GM12801 (cell line): ENCODE measurements at regions not wholly inside any gene's neighbourhood (a gene's known extent, or its start where the extent isn't known, plus 50 kb on each side); places are given as distances from the start of the nearest gene placed in this dataset.

ENCODE experiments used
- TF ChIP-seq, protein P1 (sequence below): IDR thresholded peaks from one replicate; pipeline ENCODE4 v1.5.1; 2011; ENCODE audit warnings: control low read depth; ENCODE audit not compliant: insufficient read length; ENCODE audit errors: extremely low read depth

DNA sequence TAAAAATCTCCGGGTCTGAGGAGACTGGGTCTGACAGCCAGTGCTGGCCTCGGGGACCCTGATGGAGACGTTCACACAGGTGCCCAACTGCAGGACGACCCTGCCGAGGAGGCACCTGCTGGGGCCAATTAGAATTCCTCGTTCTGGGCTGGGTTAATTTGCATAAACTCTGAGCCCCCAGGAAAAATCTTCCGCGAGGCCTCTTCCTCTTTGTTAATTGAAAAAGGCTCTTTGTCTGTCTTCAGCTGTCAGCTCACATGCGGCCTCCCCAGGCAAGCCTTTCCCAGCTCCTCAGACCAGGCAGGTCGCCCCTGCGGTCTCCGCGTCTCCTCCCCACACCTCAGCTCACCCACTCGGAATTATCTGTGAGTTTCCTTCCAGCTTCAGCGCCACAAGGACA lies 400.2 kb downstream of the SEC14L1 start:
- TF ChIP-seq, protein P1, sequence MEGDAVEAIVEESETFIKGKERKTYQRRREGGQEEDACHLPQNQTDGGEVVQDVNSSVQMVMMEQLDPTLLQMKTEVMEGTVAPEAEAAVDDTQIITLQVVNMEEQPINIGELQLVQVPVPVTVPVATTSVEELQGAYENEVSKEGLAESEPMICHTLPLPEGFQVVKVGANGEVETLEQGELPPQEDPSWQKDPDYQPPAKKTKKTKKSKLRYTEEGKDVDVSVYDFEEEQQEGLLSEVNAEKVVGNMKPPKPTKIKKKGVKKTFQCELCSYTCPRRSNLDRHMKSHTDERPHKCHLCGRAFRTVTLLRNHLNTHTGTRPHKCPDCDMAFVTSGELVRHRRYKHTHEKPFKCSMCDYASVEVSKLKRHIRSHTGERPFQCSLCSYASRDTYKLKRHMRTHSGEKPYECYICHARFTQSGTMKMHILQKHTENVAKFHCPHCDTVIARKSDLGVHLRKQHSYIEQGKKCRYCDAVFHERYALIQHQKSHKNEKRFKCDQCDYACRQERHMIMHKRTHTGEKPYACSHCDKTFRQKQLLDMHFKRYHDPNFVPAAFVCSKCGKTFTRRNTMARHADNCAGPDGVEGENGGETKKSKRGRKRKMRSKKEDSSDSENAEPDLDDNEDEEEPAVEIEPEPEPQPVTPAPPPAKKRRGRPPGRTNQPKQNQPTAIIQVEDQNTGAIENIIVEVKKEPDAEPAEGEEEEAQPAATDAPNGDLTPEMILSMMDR, result no peak

DNA sequence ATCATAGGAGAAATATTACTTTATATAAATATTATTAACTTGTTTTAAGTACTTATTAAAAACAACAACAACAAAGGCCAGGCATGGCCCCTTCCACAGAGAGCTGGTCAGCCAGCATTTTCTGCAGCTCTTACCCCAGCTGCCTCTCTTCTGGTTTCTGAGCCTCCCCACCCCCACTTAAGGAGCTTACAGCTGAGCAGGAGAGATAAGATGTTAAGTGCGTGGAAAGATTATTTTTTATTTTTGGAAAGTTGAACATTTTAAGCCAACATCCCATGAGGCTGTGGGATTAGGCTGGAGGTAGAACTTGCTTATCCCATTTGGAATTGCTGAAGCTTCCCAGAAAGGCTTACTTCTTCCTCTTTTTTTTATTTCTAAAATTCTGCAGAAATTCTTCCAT lies 401.2 kb downstream of the SEC14L1 start:
- TF ChIP-seq, protein P1, result no peak

DNA sequence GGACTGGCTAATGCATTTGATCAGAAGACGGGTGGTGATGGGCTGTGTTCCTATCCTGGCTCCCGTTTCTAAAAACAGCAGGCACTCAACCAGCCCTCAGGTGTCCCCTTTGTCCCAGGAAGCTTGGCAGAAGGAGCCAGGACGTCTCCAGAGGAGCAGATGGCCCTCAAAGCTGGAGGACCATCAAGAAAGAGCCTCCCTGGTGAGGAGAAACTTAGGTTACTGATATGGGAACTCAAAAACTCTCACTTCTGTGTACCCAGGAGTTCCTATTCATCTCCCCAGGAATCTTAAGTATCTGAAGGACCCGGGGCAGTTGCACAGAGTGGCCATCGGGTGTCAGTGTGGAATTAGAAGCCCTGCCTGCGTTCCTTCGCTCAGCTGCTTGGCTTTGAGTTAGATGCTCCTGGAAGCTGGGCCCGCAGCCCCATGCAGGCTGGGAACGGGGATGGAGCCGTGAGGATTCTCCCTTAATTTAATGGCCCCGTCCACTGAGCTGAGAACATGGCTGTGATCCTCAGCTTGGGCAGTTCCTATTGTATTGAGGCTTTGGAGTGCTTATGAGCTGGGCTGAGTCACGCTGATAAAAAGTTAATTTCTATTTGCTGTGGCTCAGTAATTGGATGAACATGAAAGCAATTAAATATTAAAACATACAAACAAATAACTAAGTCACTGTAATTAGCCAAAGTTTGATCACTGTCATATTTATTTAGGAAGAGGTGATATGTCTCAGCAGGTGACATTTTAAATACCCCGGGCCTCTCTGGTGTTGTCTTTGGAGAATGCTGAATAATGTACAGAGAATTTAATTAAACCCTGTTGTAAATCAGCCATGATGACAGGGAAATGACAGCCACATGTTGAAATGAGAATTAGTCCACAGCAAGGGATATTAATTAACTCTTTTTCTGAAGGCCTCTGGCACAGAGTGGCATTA lies 402.1 kb downstream of the SEC14L1 start:
- TF ChIP-seq, protein P1, result no peak

DNA sequence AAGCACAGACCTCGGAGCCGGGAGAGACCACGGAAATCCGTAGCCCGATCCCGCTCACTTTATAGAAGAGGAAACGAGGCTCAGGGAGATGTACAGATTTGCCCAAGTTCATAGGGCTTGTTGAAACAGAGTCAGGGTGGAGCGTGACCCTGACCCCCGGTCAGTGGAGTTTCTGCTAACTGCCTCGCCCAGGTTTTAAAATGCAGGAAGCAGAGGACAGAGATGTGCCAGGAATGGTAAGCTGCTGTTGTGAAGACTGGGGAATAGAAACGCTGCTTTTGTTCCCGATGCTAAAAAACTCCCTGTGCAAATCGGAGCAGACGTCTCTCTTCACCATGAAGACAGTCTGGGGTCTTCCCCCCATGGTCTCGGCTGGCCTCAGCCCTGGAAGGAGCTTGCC lies 403.0 kb downstream of the SEC14L1 start:
- TF ChIP-seq, protein P1, result no peak

DNA sequence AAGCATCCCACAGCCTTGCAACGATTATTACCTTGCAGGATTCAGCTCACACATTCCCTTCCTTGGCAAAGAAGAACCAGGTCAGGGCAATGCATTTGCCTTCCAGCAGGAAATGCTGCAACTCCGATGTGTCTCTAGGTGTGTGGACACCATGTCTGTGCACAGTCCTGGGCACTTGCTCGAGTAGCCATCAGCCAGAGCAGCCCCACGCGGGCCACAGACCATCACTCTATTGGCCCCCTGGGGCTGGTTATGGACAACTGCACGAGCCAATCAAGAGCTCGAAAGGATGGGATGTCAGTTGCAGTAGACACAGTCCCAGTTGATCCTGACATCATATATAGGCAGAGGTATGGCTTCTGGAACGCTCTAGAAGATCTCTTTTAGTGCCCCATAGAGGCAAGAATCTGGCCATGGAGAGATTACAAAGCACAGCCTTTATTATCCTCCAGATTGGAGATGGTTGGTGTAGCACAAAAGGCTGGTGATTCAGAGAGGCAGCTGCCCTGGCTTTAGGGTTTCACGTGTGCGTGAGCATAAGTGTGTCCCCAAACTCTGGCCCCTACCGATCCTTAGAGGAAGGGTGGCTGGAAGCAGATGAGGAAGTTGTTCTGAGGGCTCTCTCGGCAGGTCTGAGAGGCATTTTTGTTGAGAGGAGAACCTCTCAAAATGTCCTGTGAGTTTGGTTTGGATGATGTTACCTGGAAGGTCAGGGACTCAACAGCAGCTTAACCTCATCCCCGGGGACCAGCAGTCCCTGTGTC lies 403.8 kb downstream of the SEC14L1 start:
- TF ChIP-seq, protein P1, result no peak

DNA sequence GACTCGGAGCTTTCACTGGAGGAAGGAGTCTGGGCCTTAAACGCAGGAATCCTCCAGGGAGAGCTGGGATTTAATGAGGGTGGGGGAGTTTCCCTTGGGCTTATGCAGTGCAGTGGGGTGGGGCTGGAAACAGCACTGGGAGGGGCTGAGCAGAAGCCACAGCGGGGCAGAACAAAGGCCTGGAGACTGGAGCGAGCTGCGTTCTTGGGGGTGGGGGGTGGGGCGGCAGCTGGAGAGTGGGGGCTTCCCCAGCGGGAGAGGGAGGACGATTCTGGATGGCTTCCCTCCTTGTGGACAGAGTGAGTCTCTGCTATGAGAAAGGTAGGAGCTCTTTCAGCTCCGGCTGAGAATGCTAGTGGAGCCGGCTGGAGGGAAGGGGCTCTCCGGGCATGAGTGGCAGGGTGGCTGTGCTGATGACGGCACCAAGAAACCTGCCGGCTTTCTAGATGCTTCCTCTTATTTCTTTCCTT lies 406.0 kb downstream of the SEC14L1 start:
- TF ChIP-seq, protein P1, result no peak

DNA sequence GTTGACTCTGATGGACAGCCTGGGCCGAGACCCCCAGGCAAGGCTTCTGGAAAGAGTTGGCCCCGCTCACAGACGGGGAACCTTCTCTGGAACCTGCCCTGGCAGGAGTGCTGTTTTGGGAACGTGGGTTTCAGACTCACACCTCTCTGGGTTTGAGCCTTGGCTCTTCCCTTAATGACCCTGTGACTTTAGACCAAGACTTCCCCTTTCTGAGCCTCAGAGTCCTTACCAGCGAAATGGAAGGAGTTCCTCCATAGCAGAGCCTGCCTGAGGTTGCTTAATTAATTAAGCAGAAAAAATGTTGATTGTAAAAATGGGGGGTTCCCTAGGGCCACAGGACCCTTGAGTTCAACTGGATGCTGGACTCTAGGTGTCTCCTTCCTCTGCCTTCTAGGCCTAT lies 408.2 kb downstream of the SEC14L1 start:
- TF ChIP-seq, protein P1, result no peak
